ENCODE measurements at regions not wholly inside any gene's neighbourhood (a gene's known extent, or its start where the extent isn't known, plus 50 kb on each side); places are given as distances from the start of the nearest gene placed in this dataset.

DNA sequence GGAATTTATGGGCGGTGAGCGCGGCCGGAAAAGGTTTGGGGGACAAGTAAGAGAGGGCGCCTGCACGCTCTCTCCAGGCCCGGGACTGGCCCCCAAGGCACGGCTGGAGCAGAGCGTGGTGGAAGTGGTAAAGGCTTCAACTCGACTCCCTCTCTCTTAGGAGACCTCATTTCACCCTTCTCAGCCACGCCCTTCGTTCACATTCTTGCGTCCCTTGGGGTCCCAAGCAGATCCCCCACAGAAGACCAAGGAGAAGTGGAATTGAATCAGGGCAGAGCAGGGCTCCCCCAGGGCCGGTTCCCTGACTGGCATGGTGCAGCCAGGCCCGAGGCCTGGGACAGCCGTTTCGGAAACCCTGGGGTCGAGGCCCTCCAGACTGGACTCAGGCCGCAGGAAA, 75.4 kb upstream of the POLG start:
- peaks cover 27% of the 10 kb centered on the region for H3F3A ChIP-seq (replicated peaks; ENCODE audit: low read depth)
- TF ChIP-seq STAT1 (IDR thresholded peaks at IDR 0.05; ENCODE audit: unreplicated experiment) (no peak), EZH2 (IDR thresholded peaks at IDR 0.05; ENCODE audit: low read depth, unreplicated experiment) (peak; percentile 70), POLR2AphosphoS5 (IDR thresholded peaks at IDR 0.05; ENCODE audit: low read depth) (no peak)
- TF ChIP-seq, protein P1, sequence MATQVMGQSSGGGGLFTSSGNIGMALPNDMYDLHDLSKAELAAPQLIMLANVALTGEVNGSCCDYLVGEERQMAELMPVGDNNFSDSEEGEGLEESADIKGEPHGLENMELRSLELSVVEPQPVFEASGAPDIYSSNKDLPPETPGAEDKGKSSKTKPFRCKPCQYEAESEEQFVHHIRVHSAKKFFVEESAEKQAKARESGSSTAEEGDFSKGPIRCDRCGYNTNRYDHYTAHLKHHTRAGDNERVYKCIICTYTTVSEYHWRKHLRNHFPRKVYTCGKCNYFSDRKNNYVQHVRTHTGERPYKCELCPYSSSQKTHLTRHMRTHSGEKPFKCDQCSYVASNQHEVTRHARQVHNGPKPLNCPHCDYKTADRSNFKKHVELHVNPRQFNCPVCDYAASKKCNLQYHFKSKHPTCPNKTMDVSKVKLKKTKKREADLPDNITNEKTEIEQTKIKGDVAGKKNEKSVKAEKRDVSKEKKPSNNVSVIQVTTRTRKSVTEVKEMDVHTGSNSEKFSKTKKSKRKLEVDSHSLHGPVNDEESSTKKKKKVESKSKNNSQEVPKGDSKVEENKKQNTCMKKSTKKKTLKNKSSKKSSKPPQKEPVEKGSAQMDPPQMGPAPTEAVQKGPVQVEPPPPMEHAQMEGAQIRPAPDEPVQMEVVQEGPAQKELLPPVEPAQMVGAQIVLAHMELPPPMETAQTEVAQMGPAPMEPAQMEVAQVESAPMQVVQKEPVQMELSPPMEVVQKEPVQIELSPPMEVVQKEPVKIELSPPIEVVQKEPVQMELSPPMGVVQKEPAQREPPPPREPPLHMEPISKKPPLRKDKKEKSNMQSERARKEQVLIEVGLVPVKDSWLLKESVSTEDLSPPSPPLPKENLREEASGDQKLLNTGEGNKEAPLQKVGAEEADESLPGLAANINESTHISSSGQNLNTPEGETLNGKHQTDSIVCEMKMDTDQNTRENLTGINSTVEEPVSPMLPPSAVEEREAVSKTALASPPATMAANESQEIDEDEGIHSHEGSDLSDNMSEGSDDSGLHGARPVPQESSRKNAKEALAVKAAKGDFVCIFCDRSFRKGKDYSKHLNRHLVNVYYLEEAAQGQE (IDR thresholded peaks at IDR 0.05; ENCODE audit: unreplicated experiment) = no peak
- DNase-seq (ENCODE audit: low spot score) (no peak), ATAC-seq (no peak)
- 0 out of 2 replicates have a peak overlapping the region, but pooled peaks have one; percentile 28 for H3K4me3 ChIP-seq
- Mint-ChIP-seq H3K4me3 (no peak overlapping the region), H3K9me3 (peaks cover 4% of the 10 kb centered on the region; the same call in 1 of the 3 replicates), H3K27ac (no peak overlapping the region), H3K36me3 (ENCODE audit: low read depth) (no peaks in the 10 kb centered on the region; the same call in 2 of the 3 replicates), H3K27me3 (ENCODE audit: insufficient read depth, low read depth, poor library complexity) (peaks cover 100% of the 10 kb centered on the region), H3K4me1 (peaks cover 58% of the 10 kb centered on the region)
- H3K36me3 ChIP-seq (ENCODE audit: insufficient read depth) = no peaks in the 10 kb centered on the region; the same call in 1 of the 2 replicates
- no peaks in the 10 kb centered on the region for H3K79me2 ChIP-seq (replicated peaks; ENCODE audit: insufficient read depth)
- peaks cover 25% of the 10 kb centered on the region for H4K20me1 ChIP-seq (replicated peaks; ENCODE audit: insufficient read depth)
- peaks cover 100% of the 10 kb centered on the region for H3K27me3 ChIP-seq (ENCODE audit: insufficient read depth)
- H3K27ac ChIP-seq (ENCODE audit: low read depth) = no peak overlapping the region
- peaks cover 57% of the 10 kb centered on the region for H3K4me1 ChIP-seq (ENCODE audit: insufficient read depth)
- 0 out of 2 replicates have a peak overlapping the region, but pooled peaks have one; percentile 38 for H3K4me2 ChIP-seq
- no peak overlapping the region for H2AFZ ChIP-seq
- H3K9me2 ChIP-seq (ENCODE audit: insufficient read depth) = no peaks in the 10 kb centered on the region

DNA sequence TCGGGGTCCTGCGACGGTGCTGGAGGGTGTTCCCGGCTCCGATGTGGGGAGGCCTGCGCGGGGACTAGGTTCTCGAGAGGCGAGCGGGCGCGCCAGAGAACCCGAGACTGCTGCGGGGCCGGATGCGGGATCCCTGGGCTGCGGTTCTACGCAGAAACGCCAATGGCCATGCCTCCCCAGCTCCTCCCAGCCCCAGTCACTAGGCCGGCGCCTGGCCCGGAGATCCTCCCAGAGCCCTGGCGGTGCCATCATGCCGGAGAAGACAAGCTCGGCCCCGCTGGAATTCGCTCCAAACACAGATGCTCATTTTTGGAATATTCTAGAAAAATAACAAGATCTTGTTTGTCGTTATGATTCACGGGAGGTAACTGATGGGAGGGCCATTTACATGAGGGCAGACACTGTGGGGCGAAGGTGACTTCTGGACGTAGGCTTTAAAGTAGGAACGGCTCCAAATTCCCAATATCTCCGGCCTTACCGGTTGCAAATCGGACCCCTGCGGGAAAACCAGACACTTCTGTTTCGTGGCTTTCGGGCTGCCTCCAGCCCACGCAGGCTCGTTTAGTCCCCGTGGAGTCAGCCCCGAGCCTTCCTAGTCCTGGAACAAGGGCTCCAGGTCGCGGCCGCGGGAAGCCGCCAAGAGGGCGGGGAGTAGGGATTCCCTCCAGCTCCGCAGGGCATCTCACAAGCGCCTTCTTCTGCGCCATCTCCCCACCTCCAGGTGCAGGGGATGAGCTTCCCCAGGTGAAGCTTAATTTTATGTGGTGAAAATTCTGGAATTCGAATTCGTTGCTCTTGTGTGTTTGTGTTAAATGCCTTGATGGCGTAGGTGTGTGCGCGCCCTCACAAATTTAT, 74.8 kb upstream of the POLG start:
- no peak overlapping the region for H2AFZ ChIP-seq
- DNase-seq (ENCODE audit: low spot score) = no peak
- Mint-ChIP-seq H3K4me3 (peak overlapping the region; percentile 27; the same call in 1 of the 3 replicates), H3K36me3 (ENCODE audit: low read depth) (no peaks in the 10 kb centered on the region; the same call in 2 of the 3 replicates), H3K27ac (no peak overlapping the region), H3K27me3 (ENCODE audit: insufficient read depth, low read depth, poor library complexity) (peaks cover 100% of the 10 kb centered on the region), H3K4me1 (peaks cover 58% of the 10 kb centered on the region), H3K9me3 (peaks cover 4% of the 10 kb centered on the region; the same call in 1 of the 3 replicates)
- H3F3A ChIP-seq (replicated peaks; ENCODE audit: low read depth) = peaks cover 27% of the 10 kb centered on the region
- no peaks in the 10 kb centered on the region for H3K9me2 ChIP-seq (ENCODE audit: insufficient read depth)
- H3K79me2 ChIP-seq (replicated peaks; ENCODE audit: insufficient read depth) = no peaks in the 10 kb centered on the region
- 0 out of 2 replicates have a peak overlapping the region, but pooled peaks have one; percentile 28 for H3K4me3 ChIP-seq
- peaks cover 29% of the 10 kb centered on the region for H4K20me1 ChIP-seq (replicated peaks; ENCODE audit: insufficient read depth)
- no peak overlapping the region for H3K27ac ChIP-seq (ENCODE audit: low read depth)
- H3K4me2 ChIP-seq = peak overlapping the region; percentile 74; the same call in 1 of the 2 replicates
- H3K4me1 ChIP-seq (ENCODE audit: insufficient read depth) = peaks cover 57% of the 10 kb centered on the region
- no peaks in the 10 kb centered on the region; the same call in 1 of the 2 replicates for H3K36me3 ChIP-seq (ENCODE audit: insufficient read depth)
- ATAC-seq = no peak
- H3K27me3 ChIP-seq (ENCODE audit: insufficient read depth) = peaks cover 100% of the 10 kb centered on the region
- peak; percentile 97 for TF ChIP-seq EZH2 (IDR thresholded peaks at IDR 0.05; ENCODE audit: low read depth, unreplicated experiment)
- no peak for TF ChIP-seq STAT1 (IDR thresholded peaks at IDR 0.05; ENCODE audit: unreplicated experiment)
- peak; percentile 79 for TF ChIP-seq EZH2phosphoT487 (IDR thresholded peaks at IDR 0.05; ENCODE audit: unreplicated experiment)
